ENCODE measurements at regions not wholly inside any gene's neighbourhood (a gene's known extent, or its start where the extent isn't known, plus 50 kb on each side); places are given as distances from the start of the nearest gene placed in this dataset.

DNA sequence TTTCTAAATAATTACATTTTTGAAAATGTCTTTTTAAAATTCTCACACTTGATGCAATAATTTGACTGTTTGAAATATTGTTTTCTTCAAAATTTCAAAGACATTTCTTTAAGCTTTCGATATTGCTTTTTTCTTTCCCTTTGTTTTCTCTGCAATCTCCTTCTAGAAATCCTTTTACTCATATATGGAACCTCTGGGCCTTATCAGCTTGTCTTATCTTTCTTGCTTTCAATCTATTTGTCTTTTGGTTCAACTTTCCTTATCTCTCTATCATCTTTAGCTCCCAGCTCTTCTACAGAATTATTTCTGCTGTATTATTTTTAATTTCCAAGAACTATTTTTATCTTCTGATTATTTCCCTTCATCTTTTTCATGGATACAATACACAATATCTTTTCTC, 80.7 kb upstream of the DIAPH3 start:
- TF ChIP-seq MAX (IDR thresholded peaks at IDR 0.05) (no peak), TEAD4 (IDR thresholded peaks at IDR 0.05) (no peak), TCF12 (IDR thresholded peaks at IDR 0.05; ENCODE audit: low read depth) (no peak), EGR1 (IDR thresholded peaks at IDR 0.05) (no peak), FOXM1 (IDR thresholded peaks at IDR 0.05; ENCODE audit: borderline replicate concordance, low read depth) (no peak), TAF1 (IDR thresholded peaks at IDR 0.05; ENCODE audit: low read depth) (no peak), YY1 (IDR thresholded peaks at IDR 0.05; ENCODE audit: low read depth) (no peak), NFIC (IDR thresholded peaks at IDR 0.05) (no peak), EP300 (IDR thresholded peaks at IDR 0.05; ENCODE audit: borderline replicate concordance) (no peak), USF1 (IDR thresholded peaks at IDR 0.05) (no peak), CEBPB (IDR thresholded peaks at IDR 0.05) (no peak), ZBTB7A (IDR thresholded peaks at IDR 0.05; ENCODE audit: low read depth) (no peak), RAD21 (IDR thresholded peaks at IDR 0.05; ENCODE audit: low read depth) (no peak), CREB1 (IDR thresholded peaks at IDR 0.05; ENCODE audit: low read depth) (no peak)
- TF ChIP-seq, protein P1, sequence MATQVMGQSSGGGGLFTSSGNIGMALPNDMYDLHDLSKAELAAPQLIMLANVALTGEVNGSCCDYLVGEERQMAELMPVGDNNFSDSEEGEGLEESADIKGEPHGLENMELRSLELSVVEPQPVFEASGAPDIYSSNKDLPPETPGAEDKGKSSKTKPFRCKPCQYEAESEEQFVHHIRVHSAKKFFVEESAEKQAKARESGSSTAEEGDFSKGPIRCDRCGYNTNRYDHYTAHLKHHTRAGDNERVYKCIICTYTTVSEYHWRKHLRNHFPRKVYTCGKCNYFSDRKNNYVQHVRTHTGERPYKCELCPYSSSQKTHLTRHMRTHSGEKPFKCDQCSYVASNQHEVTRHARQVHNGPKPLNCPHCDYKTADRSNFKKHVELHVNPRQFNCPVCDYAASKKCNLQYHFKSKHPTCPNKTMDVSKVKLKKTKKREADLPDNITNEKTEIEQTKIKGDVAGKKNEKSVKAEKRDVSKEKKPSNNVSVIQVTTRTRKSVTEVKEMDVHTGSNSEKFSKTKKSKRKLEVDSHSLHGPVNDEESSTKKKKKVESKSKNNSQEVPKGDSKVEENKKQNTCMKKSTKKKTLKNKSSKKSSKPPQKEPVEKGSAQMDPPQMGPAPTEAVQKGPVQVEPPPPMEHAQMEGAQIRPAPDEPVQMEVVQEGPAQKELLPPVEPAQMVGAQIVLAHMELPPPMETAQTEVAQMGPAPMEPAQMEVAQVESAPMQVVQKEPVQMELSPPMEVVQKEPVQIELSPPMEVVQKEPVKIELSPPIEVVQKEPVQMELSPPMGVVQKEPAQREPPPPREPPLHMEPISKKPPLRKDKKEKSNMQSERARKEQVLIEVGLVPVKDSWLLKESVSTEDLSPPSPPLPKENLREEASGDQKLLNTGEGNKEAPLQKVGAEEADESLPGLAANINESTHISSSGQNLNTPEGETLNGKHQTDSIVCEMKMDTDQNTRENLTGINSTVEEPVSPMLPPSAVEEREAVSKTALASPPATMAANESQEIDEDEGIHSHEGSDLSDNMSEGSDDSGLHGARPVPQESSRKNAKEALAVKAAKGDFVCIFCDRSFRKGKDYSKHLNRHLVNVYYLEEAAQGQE (IDR thresholded peaks at IDR 0.05; ENCODE audit: low read depth), result no peak

DNA sequence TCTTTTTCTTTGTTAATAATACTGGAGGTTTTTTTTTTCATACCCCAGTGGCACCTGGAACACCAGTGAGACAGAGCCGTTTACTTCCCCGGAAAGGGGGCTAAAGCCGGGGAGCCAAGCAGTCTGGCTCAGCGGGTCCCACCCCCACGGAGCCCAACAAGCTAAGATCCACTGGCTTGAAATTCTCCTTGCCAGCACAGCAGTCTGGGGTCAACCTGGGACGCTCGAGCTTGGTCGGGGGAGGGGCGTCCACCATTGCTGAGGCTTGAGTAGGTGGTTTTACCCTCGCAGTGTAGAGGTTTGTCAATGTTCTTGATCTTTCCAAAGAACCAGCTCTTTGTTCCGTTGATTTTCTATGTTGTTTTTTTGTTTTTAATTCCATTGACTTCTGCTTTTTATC, 94.6 kb upstream of the DIAPH3 start:
- TF ChIP-seq TCF12 (IDR thresholded peaks at IDR 0.05; ENCODE audit: low read depth) (no peak), EP300 (IDR thresholded peaks at IDR 0.05; ENCODE audit: borderline replicate concordance) (no peak), CEBPB (IDR thresholded peaks at IDR 0.05) (no peak), RAD21 (IDR thresholded peaks at IDR 0.05; ENCODE audit: low read depth) (no peak), TEAD4 (IDR thresholded peaks at IDR 0.05) (no peak), TAF1 (IDR thresholded peaks at IDR 0.05; ENCODE audit: low read depth) (no peak), YY1 (IDR thresholded peaks at IDR 0.05; ENCODE audit: low read depth) (no peak), NFIC (IDR thresholded peaks at IDR 0.05) (no peak), ZBTB7A (IDR thresholded peaks at IDR 0.05; ENCODE audit: low read depth) (no peak), USF1 (IDR thresholded peaks at IDR 0.05) (no peak), MAX (IDR thresholded peaks at IDR 0.05) (no peak), EGR1 (IDR thresholded peaks at IDR 0.05) (no peak), CREB1 (IDR thresholded peaks at IDR 0.05; ENCODE audit: low read depth) (no peak)
- TF ChIP-seq, protein P1 (IDR thresholded peaks at IDR 0.05; ENCODE audit: low read depth), result no peak

GRCh38 chr13:60260440-60260839, 96.7 kb upstream of the DIAPH3 start:
- TF ChIP-seq NFIC (IDR thresholded peaks at IDR 0.05), result no peak
- TF ChIP-seq, protein P1 (IDR thresholded peaks at IDR 0.05; ENCODE audit: low read depth), result no peak
- TF ChIP-seq EP300 (IDR thresholded peaks at IDR 0.05; ENCODE audit: borderline replicate concordance), result no peak
- TF ChIP-seq FOXM1 (IDR thresholded peaks at IDR 0.05; ENCODE audit: borderline replicate concordance, low read depth), result no peak
- no peak for TF ChIP-seq MAX (IDR thresholded peaks at IDR 0.05)
- no peak for TF ChIP-seq EGR1 (IDR thresholded peaks at IDR 0.05)
- TF ChIP-seq TCF12 (IDR thresholded peaks at IDR 0.05; ENCODE audit: low read depth), result no peak
- TF ChIP-seq CREB1 (IDR thresholded peaks at IDR 0.05; ENCODE audit: low read depth), result no peak
- no peak for TF ChIP-seq RAD21 (IDR thresholded peaks at IDR 0.05; ENCODE audit: low read depth)
- TF ChIP-seq YY1 (IDR thresholded peaks at IDR 0.05; ENCODE audit: low read depth), result no peak
- no peak for TF ChIP-seq TEAD4 (IDR thresholded peaks at IDR 0.05)
- TF ChIP-seq CEBPB (IDR thresholded peaks at IDR 0.05), result no peak
- no peak for TF ChIP-seq USF1 (IDR thresholded peaks at IDR 0.05)
- no peak for TF ChIP-seq ZBTB7A (IDR thresholded peaks at IDR 0.05; ENCODE audit: low read depth)
- no peak for TF ChIP-seq TAF1 (IDR thresholded peaks at IDR 0.05; ENCODE audit: low read depth)

Measured in Ishikawa (cell line).